Endothelial cell of umbilical vein (primary cell): ENCODE measurements at regions not wholly inside any gene's neighbourhood (a gene's known extent, or its start where the extent isn't known, plus 50 kb on each side); places are given as distances from the start of the nearest gene placed in this dataset.

Experiments used
- BruUV-seq: library from RNA; stranded (reverse); fragments of 400-500 nt; replicated peaks from 2 replicates; lab custom pipeline; 2021; lab: Mats Ljungman, UMichigan
- CTCF ChIA-PET: fragments of 300-600, 350-600 bp; sonication (Branson Sonifier 250); formaldehyde crosslinking; loops from one replicate; lab custom pipeline; 2021; ENCODE audit warnings: antibody characterized with exemption, inconsistent platforms; lab: Charles Lee
- POLR2A ChIA-PET: fragments of 300-600, 350-600 bp; sonication (Branson Sonifier 250); formaldehyde crosslinking; loops from one replicate; lab custom pipeline; 2021; ENCODE audit warnings: antibody characterized with exemption, inconsistent platforms; lab: Charles Lee
- DNase-seq: peaks from one replicate; pipeline ENCODE4 v3.0.0-alpha.2; 2011; ENCODE audit warnings: low read depth, low spot score
- FAIRE-seq: peaks from 2 replicates; lab custom pipeline; 2011; peaks lifted over from hg19 to GRCh38; lab: Jason Lieb, UNC
- H2AFZ ChIP-seq: 2 replicates; pipeline ENCODE4 v1.6.0; 2012; ENCODE audit warnings: low read depth, low read length, control low read depth, inconsistent platforms
- H3K27ac ChIP-seq: 2 replicates; pipeline ENCODE4 v1.5.1; 2011; ENCODE audit warnings: low read depth, mild to moderate bottlenecking, control low read depth, low read length, moderate library complexity; ENCODE audit not compliant: insufficient read depth
- H3K27me3 ChIP-seq, 2 experiments: 2 replicates each; pipeline versions ENCODE4 v1.6.0 to v1.6.1; 2011; ENCODE audit warnings: low read length in 2 of 2, mixed read lengths in 1 of 2; ENCODE audit not compliant: control insufficient read depth in 2 of 2, insufficient read depth in 2 of 2
- H3K36me3 ChIP-seq, 2 experiments: 2 replicates in 1 of 2; 3 replicates in 1 of 2; pipeline ENCODE4 v1.5.1; 2011; ENCODE audit warnings: low read length in 2 of 2, mild to moderate bottlenecking in 1 of 2, moderate library complexity in 1 of 2; ENCODE audit not compliant: control insufficient read depth in 2 of 2, insufficient read depth in 2 of 2; ENCODE audit errors: extremely low read depth in 1 of 2
- H3K4me1 ChIP-seq: 3 replicates; pipeline ENCODE4 v1.5.1; 2011; ENCODE audit warnings: mild to moderate bottlenecking, low read length; ENCODE audit not compliant: control insufficient read depth, insufficient read depth; ENCODE audit errors: extremely low read depth
- H3K4me2 ChIP-seq: 2 replicates; pipeline ENCODE4 v1.6.1; 2011; ENCODE audit warnings: low read length, control low read depth, mixed read lengths; ENCODE audit not compliant: insufficient read depth
- H3K4me3 ChIP-seq, 3 experiments: fragments of 200-600 bp in 1 of 3; sonication (generic), shearing (Covaris generic) in 1 of 3; replicated peaks in 1 of 3; 2 replicates each; pipeline ENCODE4 v1.5.1; 2011 to 2016; ENCODE audit warnings: control low read depth in 3 of 3, low read length in 3 of 3, mild to moderate bottlenecking in 2 of 3, inconsistent platforms in 1 of 3, low read depth in 1 of 3, moderate library complexity in 1 of 3; ENCODE audit not compliant: insufficient read depth in 1 of 3
- H3K79me2 ChIP-seq: 2 replicates; pipeline ENCODE4 v1.6.0; 2012; ENCODE audit warnings: low read length, inconsistent platforms; ENCODE audit not compliant: control insufficient read depth, insufficient read depth
- H3K9ac ChIP-seq: replicated peaks from 2 replicates; pipeline ENCODE3; 2011; ENCODE audit warnings: low read length, control low read depth; ENCODE audit not compliant: insufficient read depth; ENCODE audit errors: extremely low read depth
- H3K9me1 ChIP-seq: replicated peaks from 3 replicates; pipeline ENCODE4 v1.6.0; 2011; ENCODE audit warnings: mild to moderate bottlenecking, low read length; ENCODE audit not compliant: control insufficient read depth, insufficient read depth; ENCODE audit errors: extremely low read depth
- H3K9me3 ChIP-seq: replicated peaks from 2 replicates; pipeline ENCODE4 v1.5.1; 2012; ENCODE audit warnings: low read length, inconsistent platforms; ENCODE audit not compliant: control insufficient read depth, insufficient read depth
- H4K20me1 ChIP-seq: replicated peaks from 2 replicates; pipeline ENCODE3; 2011; ENCODE audit warnings: mild to moderate bottlenecking, low read length; ENCODE audit not compliant: control insufficient read depth, insufficient read depth; ENCODE audit errors: extremely low read depth
- CTCF ChIP-seq, 2 donors: IDR thresholded peaks; 1 replicate in 1 of 2; 2 replicates in 1 of 2; pipeline ENCODE4 v1.5.1; 2011; ENCODE audit warnings: low read length in 2 of 2, mild to moderate bottlenecking in 2 of 2, moderate library complexity in 2 of 2, control low read depth in 1 of 2, inconsistent platforms in 1 of 2, low read depth in 1 of 2; ENCODE audit not compliant: insufficient read depth in 1 of 2; ENCODE audit errors: extremely low read depth in 1 of 2
- EZH2 ChIP-seq: IDR thresholded peaks from 2 replicates; pipeline ENCODE4 v1.6.1; 2012; ENCODE audit warnings: borderline replicate concordance, low read depth, mild to moderate bottlenecking, moderate library complexity, low read length, inconsistent platforms; ENCODE audit not compliant: severe bottlenecking
- FOS ChIP-seq: IDR thresholded peaks from 2 replicates; pipeline ENCODE4 v1.6.1; 2011; ENCODE audit warnings: mild to moderate bottlenecking, low read length, moderate library complexity, borderline replicate concordance; ENCODE audit not compliant: insufficient read depth
- GATA2 ChIP-seq: IDR thresholded peaks from 2 replicates; pipeline ENCODE4 v1.7.0; 2011; ENCODE audit warnings: low read depth, mild to moderate bottlenecking, moderate library complexity, mixed read lengths, low read length; ENCODE audit not compliant: insufficient read length, insufficient read depth
- JUN ChIP-seq: IDR thresholded peaks from 2 replicates; pipeline ENCODE4 v1.6.1; 2011; ENCODE audit warnings: borderline replicate concordance, low read depth; ENCODE audit not compliant: insufficient read length, insufficient read depth
- MAX ChIP-seq: IDR thresholded peaks from 2 replicates; pipeline ENCODE4 v1.6.1; 2011; ENCODE audit not compliant: insufficient read depth, insufficient read length
- MYC ChIP-seq: IDR thresholded peaks from one replicate; pipeline ENCODE4 v1.6.1; 2011; ENCODE audit warnings: mild to moderate bottlenecking, low read depth, low read length
- POLR2A ChIP-seq: IDR thresholded peaks from 2 replicates; pipeline ENCODE4 v1.6.1; 2012; ENCODE audit warnings: low read depth, mild to moderate bottlenecking, control low read depth, low read length
- POLR2AphosphoS5 ChIP-seq: IDR thresholded peaks from 2 replicates; pipeline ENCODE4 v1.6.1; 2012; ENCODE audit warnings: low read depth, mild to moderate bottlenecking, control low read depth, low read length, moderate library complexity; ENCODE audit not compliant: insufficient read depth
- dilution Hi-C: fragments of 300-500 bp; cut with MboI; formaldehyde crosslinking; loops from one replicate; pipeline ENCODE4 v1.15.0; 2019; ENCODE audit warnings: low sequenced_read_pairs; ENCODE audit not compliant: extremely low pct_ligation_motif_present
- intact Hi-C: fragments of 100-400 bp; cut with micrococcal nuclease; formaldehyde crosslinking; loops from one replicate; pipeline ENCODE4 v1.10.0; 2022

- intact Hi-C loops (no loop called here), dilution Hi-C loops (no loop called here)
- POLR2A ChIA-PET: no interaction called here
- Histone ChIP-seq H3K9me1 (no peaks in the 10 kb centered on the region), H3K9me3 (peaks cover 5% of the 10 kb centered on the region), H2AFZ (no peak overlapping the region), H4K20me1 (no peaks in the 10 kb centered on the region), H3K4me3 (no peak overlapping the region), H3K27ac (no peak overlapping the region), H3K4me2 (no peak overlapping the region), H3K4me1 (no peaks in the 10 kb centered on the region), H3K27me3 (no peaks in the 10 kb centered on the region), H3K9ac (no peak overlapping the region), H3K79me2 (no peaks in the 10 kb centered on the region), H3K36me3 (no peaks in the 10 kb centered on the region)
- FAIRE-seq (no peak), DNase-seq (no peak)
- no TSS peak for BruUV-seq
- TF ChIP-seq GATA2: no peak
- TF ChIP-seq CTCF (IDR thresholded peaks at IDR 0.05; ENCODE audit: extremely low read depth in 1 of 2, insufficient read depth in 1 of 2, low read depth in 1 of 2, low read length in 2 of 2): no peak
- no peak for TF ChIP-seq POLR2A
- no peak for TF ChIP-seq EZH2
- no peak for TF ChIP-seq JUN
- CTCF ChIA-PET: no interaction called here
These were observed 65.4 kb upstream of the IRX1 start for GRCh38 chr5:3530251-3530650.

DNA sequence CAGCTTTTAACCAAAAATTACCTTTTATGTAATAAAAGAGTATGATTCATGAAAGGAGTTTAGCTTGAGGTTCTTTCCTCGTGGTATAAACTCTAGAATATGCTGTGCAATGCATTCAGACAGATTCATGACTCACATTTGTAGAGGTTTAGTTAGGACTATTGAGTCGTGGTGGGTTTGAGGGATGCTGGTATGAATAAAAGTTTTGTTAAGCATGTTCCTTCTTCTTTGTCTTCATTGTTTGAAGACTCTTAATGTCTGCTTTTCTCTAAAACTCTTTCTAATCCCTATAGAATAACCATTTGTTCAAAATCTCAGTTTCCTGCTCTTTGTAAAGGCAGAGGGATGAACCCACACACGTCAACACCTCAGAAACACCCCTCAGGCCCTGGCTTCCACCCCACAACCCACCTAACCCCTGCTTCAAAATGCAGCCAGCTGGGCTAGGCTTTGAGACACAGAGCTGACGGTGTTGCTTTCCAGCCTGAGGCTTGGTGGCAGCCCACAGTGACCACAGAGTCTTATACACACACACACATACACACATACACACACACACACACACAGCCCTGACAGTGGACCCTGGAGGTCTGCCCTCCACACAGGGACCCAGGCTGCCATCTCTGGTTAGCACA lies 69.0 kb upstream of the IRX1 start:
- no peak overlapping the region for H3K4me2 ChIP-seq
- FAIRE-seq: no peak
- peaks cover 13% of the 10 kb centered on the region for H3K9me3 ChIP-seq
- ChIA-PET CTCF (no interaction called here), POLR2A (no interaction called here)
- no peaks in the 10 kb centered on the region for H3K4me1 ChIP-seq
- no peak overlapping the region for H3K4me3 ChIP-seq
- H3K36me3 ChIP-seq: no peaks in the 10 kb centered on the region
- H4K20me1 ChIP-seq: no peaks in the 10 kb centered on the region
- H3K27me3 ChIP-seq: no peaks in the 10 kb centered on the region
- no peak for TF ChIP-seq CTCF (IDR thresholded peaks at IDR 0.05; ENCODE audit: extremely low read depth in 1 of 2, insufficient read depth in 1 of 2, low read depth in 1 of 2, low read length in 2 of 2)
- no peak for TF ChIP-seq MAX
- no peak for TF ChIP-seq POLR2A
- TF ChIP-seq JUN: no peak
- no peak for TF ChIP-seq MYC
- TF ChIP-seq GATA2: no peak
- no peak for TF ChIP-seq EZH2
- TF ChIP-seq FOS: no peak
- TF ChIP-seq POLR2AphosphoS5: no peak
- dilution Hi-C loops: no loop called here
- no peak overlapping the region for H3K27ac ChIP-seq
- DNase-seq: no peak
- intact Hi-C loops: no loop called here
- no peaks in the 10 kb centered on the region for H3K79me2 ChIP-seq
- no peak overlapping the region for H2AFZ ChIP-seq
- H3K9ac ChIP-seq: no peak overlapping the region
- H3K9me1 ChIP-seq: no peaks in the 10 kb centered on the region
- BruUV-seq: no TSS peak
